ENCODE measurements at regions not wholly inside any gene's neighbourhood (a gene's known extent, or its start where the extent isn't known, plus 50 kb on each side); places are given as distances from the start of the nearest gene placed in this dataset.

- no peak for TF ChIP-seq CTCF (IDR thresholded peaks at IDR 0.05; ENCODE audit: insufficient read depth, low read depth, low read length)
- no peak for TF ChIP-seq EZH2 (IDR thresholded peaks at IDR 0.05; ENCODE audit: insufficient read depth, low read length)
Measured at GRCh38 chr15:93247466-93248121, 158.6 kb upstream of the RGMA start.
